ENCODE measurements at regions not wholly inside any gene's neighbourhood (a gene's known extent, or its start where the extent isn't known, plus 50 kb on each side); places are given as distances from the start of the nearest gene placed in this dataset.
A peak's percentile ranks its signal among the peaks of the same experiment; 100 is the strongest.

- no peak for DNase-seq
Observed at GRCh38 chr13:74227476-74228158, 93.4 kb upstream of the KLF12 start.

- no peak for DNase-seq
Observed at GRCh38 chr13:74226791-74227475, 92.7 kb upstream of the KLF12 start.

DNA sequence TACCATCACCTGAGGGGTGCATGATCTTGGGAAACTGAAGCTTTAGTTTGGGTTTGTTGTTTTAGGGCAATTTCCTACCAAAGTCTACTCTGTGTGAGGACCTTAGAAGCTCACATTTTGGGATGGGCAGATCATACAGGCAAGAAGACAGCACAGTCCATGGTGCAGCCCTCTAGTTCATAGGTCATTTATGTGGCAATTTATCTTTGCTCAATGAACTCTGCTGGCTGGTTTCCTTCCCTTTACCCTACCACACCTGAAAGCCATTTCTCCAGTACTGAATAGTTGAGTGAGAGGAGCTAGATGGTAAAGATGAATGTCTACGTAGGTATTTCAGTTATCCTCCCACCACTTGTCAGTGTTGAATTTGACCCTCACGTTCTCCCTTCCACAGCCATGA lies 87.5 kb upstream of the KLF12 start:
- no peak for DNase-seq

DNA sequence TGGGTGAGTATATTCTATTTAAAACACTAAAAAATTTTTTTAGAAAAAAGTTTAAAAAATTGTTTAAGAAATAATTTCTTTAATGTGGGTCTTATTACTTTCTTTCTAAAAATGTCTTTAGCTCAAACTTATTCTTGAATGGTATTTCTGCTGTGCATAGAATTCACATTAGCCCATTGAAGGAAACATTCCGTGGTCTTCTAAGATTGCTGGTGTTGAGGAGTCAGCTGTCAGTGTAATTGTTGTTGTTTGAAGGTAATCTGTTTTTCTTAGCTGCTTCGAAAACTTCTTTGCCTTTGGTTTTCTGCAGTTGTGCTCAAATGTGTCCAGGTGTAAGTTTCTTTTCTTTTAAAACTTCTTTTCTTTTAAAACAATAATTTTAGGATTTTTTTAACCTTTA lies 85.4 kb upstream of the KLF12 start:
- no peak for DNase-seq

GRCh38 chr13:74218291-74218690 lies 84.1 kb upstream of the KLF12 start:
- no peak for DNase-seq

DNA sequence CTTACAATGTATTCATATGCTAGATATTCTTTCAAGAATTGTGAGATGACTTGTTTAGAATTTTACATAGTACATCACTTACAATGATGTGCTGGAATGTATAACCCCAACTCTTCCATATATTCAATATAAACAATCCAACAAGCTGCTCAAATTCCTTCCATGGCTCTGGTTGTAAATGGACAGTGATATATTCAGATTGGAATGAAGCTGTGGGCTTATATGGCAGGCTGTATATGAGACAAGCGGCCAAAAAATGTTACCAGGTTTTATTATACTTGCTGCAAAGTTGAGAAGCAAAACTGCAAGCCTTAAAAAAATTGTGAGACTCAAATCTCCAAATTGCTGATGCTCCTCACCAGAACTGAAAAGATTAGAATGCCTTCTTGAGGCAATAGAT lies 83.6 kb upstream of the KLF12 start:
- peak; percentile 31 for DNase-seq

- no peak for DNase-seq
Observed at GRCh38 chr13:74215420-74215819, 81.2 kb upstream of the KLF12 start.

DNA sequence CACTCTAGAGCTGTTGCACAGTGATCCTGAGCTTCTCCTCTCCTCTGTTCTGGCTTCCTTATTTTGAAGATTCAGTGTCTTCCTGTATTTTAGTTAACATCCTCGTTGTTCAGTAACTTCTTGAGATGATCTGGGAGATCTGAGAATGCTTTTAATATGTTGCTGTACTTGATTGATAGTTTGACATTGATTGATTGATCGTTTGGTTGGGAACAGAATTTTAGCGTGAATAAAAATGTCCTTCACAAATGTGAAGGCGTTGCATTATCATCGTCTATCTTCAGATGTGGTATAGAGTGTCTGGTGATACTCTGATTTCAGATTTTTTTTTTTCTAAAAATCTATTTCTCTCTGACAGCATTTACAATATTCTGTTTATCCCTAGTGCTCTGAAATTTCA lies 80.1 kb upstream of the KLF12 start:
- no peak for DNase-seq

- DNase-seq: peak; percentile 33
Observed at GRCh38 chr13:74210693-74211393, 76.6 kb upstream of the KLF12 start.

- DNase-seq: no peak
Observed at GRCh38 chr13:74206855-74207254, 72.7 kb upstream of the KLF12 start.

DNA sequence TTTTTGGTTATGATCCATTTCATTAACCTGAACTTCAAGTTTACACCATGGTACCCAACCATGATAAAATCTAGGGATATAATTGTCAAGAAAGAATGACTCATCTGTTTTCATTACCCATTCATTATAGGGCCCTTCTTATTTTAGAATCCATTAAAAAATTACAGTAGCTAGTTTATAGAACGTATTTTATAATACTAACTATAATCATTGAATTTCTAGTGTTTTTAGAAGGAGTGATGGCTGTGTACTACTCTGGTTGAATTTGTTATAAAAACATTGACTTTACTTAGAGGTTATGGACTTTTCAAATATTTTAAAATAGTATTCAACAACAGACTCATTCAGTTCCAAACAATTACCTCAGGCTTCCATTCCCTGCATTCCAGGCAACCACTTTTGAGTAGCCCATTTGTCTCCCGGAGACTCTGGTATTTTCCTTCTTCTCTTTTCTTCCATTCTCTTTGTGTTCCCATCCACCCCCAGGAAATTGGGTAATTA lies 71.9 kb upstream of the KLF12 start:
- no peak for DNase-seq

DNA sequence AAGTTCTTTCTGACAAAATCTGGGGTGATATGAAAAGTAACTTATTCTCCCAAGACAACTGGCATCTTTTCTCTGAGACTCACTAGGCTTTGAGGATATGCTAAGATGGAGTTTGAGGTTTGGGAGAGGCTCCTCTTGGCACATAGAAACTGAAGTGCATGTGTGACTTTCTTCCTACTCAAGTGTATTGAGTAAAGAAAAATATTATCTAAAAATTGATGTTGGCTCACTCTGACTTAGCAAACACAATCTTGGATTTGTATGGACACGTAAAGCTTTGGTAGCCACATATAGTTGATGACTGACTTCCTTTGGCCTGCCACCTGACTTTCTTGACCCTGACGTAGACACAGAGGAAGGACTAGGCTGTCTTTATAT lies 71.1 kb upstream of the KLF12 start:
- no peak for DNase-seq

GRCh38 chr13:74204602-74205312 lies 70.6 kb upstream of the KLF12 start:
- no peak for DNase-seq

GRCh38 chr13:74203576-74203975 lies 69.4 kb upstream of the KLF12 start:
- peak; percentile 89 for DNase-seq

GRCh38 chr13:74202129-74202813 lies 68.1 kb upstream of the KLF12 start:
- DNase-seq: peak; percentile 48

DNA sequence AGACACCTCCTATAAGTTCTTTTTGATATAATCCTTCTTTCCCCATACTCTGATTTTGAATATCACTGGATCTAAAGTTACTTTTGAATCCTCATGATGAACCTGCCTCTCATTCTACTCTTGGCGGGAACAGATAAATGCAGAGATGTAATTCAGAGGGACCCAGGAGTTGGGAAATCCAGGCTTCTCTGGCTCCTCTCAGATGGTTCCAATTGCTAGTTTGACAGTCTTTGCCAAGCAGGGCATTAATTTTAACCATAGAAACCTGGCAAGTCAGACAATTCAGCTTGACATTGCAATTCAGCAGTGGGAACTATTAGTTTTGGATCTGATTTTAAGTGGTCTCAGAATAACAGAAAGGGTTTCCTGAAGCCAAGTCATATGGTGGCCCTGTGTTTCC lies 67.3 kb upstream of the KLF12 start:
- DNase-seq: no peak

- DNase-seq: no peak
Observed at GRCh38 chr13:74200081-74200480, 65.9 kb upstream of the KLF12 start.

DNA sequence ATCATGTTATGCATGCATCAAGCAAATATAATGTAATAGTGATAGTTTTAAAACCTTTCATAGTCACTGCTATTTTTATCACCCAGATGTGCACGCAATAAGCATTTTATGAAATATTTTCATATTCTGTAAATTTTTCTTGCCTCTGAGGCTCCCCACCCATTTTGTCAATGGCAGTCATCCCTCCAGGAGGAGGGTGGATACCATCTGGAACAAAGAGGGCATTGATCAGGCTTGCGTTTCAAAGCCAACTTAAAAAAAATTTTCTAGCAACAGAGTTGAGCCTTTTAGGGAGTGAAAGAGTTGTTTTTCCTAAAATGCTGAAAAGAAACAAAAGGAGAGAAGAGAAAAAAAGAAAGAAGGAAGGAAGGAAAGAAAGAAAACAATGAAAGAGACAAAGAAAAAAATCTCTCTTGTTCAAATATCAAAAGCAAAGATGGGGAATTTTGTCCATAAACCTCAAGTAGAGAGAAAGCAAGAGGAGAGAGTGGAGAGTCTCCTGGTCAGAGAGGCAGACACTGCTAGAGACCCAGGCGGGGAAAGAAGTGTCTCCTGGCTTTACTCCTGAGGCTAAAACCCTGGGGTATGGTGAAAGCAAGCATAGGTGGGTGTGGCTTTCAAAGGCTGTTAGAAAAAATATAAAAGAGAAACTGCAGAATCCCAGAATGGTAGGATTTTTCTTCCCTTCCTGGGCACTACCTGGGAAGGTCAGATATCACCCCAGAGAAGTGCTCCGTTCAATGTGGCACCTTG lies 63.6 kb upstream of the KLF12 start:
- no peak for DNase-seq

GRCh38 chr13:74194846-74195245 lies 60.6 kb upstream of the KLF12 start:
- no peak for DNase-seq

DNA sequence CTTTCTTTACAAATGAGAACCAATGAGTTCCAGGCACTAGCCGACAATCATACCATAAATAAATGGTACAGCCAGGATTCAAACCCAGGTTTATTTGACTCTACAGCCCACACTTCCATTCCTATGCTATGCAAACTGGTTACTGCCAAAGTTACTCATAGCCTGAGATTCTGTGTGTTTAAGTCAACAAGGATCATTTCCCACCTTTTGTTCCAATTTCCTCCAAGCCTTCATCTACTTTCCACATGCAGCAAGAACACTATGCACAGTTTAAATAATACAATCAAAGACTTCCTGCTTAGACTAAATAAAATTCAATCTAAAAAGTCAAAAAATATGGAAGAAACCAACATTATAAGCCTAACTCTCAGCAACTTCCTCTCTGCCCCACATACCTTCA lies 59.2 kb upstream of the KLF12 start:
- no peak for DNase-seq

GRCh38 chr13:74191410-74191809 lies 57.2 kb upstream of the KLF12 start:
- DNase-seq: no peak

Measured in tongue (tissue), 1 donor.